OCI-LY3 (cell line): ENCODE measurements at regions not wholly inside any gene's neighbourhood (a gene's known extent, or its start where the extent isn't known, plus 50 kb on each side); places are given as distances from the start of the nearest gene placed in this dataset.

Experiments
- EZH2phosphoT487 ChIP-seq: fragments of 200-600 bp; shearing (Covaris generic); IDR thresholded peaks from 2 replicates; pipeline ENCODE4 v1.6.1; 2018; ENCODE audit warnings: antibody characterized with exemption, mixed run types, low read depth
- TF ChIP-seq, protein P1 (sequence below): fragments of 200-600, 300-600 bp; sonication (generic); IDR thresholded peaks from 2 replicates; pipeline ENCODE4 v1.5.1; 2014; ENCODE audit warnings: antibody characterized with exemption, low read length, low read depth

GRCh38 chr15:46061002-46061401, 426.2 kb downstream of the SQOR start:
- TF ChIP-seq, protein P1, sequence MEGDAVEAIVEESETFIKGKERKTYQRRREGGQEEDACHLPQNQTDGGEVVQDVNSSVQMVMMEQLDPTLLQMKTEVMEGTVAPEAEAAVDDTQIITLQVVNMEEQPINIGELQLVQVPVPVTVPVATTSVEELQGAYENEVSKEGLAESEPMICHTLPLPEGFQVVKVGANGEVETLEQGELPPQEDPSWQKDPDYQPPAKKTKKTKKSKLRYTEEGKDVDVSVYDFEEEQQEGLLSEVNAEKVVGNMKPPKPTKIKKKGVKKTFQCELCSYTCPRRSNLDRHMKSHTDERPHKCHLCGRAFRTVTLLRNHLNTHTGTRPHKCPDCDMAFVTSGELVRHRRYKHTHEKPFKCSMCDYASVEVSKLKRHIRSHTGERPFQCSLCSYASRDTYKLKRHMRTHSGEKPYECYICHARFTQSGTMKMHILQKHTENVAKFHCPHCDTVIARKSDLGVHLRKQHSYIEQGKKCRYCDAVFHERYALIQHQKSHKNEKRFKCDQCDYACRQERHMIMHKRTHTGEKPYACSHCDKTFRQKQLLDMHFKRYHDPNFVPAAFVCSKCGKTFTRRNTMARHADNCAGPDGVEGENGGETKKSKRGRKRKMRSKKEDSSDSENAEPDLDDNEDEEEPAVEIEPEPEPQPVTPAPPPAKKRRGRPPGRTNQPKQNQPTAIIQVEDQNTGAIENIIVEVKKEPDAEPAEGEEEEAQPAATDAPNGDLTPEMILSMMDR = no peak
- no peak for TF ChIP-seq EZH2phosphoT487
